ENCODE measurements at regions not wholly inside any gene's neighbourhood (a gene's known extent, or its start where the extent isn't known, plus 50 kb on each side); places are given as distances from the start of the nearest gene placed in this dataset.

DNA sequence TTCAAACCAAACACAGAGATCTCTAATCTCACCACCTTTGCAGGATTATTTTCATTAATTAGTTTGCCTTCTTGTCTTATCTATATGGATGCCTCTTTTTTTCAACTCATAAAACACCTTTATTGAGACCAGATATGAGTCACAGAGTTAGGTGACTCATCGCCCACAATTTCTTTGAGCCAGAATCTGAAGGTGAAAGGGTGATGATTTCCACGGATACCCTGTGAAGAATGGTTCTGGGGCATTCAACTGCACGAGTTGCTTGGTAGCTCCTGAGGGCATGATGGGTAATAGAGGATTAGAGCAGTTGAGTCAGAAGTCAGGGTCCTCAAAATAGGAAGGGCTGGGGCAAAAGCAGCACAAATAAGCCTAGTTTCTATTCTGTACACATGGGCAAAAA is 128.2 kb downstream of the TBX19 start:
- TF ChIP-seq GATA2 (IDR thresholded peaks at IDR 0.05; ENCODE audit: low read depth, low read length) (no peak), GATA3 (IDR thresholded peaks at IDR 0.05; ENCODE audit: low read depth, low read length) (no peak)

Data from SH-SY5Y (cell line).